ENCODE measurements at regions not wholly inside any gene's neighbourhood (a gene's known extent, or its start where the extent isn't known, plus 50 kb on each side); places are given as distances from the start of the nearest gene placed in this dataset.

DNA sequence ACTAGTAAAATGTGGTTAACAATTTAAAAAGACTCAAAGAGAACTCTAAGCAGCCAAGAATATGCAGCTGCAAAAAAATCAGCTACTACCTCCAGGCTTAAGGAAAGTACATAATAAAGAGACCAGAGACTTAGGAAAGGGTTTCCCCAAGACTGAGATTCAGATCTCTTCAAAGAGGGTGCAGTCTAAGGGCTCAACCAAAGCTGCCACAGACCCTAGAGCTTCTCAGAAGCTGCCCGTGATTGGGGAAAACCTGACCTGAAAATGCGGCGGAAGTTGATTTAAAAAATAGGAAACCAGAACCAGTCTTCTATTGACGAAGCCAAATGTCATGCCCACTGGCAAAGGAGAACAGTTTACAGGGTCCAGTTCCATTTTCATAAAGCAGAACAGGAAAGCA is 516.8 kb upstream of the MARCKS start:
- Histone ChIP-seq H3K9ac (ENCODE audit: low read depth in 1 of 2, low read length in 2 of 2) (no peak overlapping the region), H3K4me3 (ENCODE audit: low read depth in 1 of 3, low read length in 3 of 3) (no peak overlapping the region), H3K36me3 (ENCODE audit: control insufficient read depth in 4 of 4, insufficient read depth in 3 of 4, low read depth in 1 of 4, low read length in 3 of 4) (no peaks in the 10 kb centered on the region), H3K27ac (ENCODE audit: low read depth in 1 of 2, low read length in 2 of 2) (no peak overlapping the region), H3K27me3 (ENCODE audit: control insufficient read depth in 4 of 4, insufficient read depth in 4 of 4, low read length in 3 of 4) (no peaks in the 10 kb centered on the region), H3K9me3 (ENCODE audit: control insufficient read depth in 4 of 4, low read length in 3 of 4) (no peaks in the 10 kb centered on the region), H3K4me1 (ENCODE audit: control insufficient read depth in 4 of 4, insufficient read depth in 4 of 4, low read length in 3 of 4) (no peaks in the 10 kb centered on the region)
- 93% methylated on average over 4 of the region's 4 CpGs for WGBS
- TF ChIP-seq FOXA2 (IDR thresholded peaks at IDR 0.05) (no peak), ATF3 (IDR thresholded peaks at IDR 0.05) (no peak), NR2F2 (IDR thresholded peaks at IDR 0.05) (no peak), EGR1 (IDR thresholded peaks at IDR 0.05; ENCODE audit: low read depth in 2 of 2) (no peak), SP1 (IDR thresholded peaks at IDR 0.05) (no peak), FOXA1 (IDR thresholded peaks at IDR 0.05) (no peak), HNF4G (IDR thresholded peaks at IDR 0.05) (no peak), GABPA (IDR thresholded peaks at IDR 0.05 in 1 of 2, conservative IDR thresholded peaks at IDR 0.05 in 1 of 2) (no peak), JUND (IDR thresholded peaks at IDR 0.05) (no peak), TAF1 (conservative IDR thresholded peaks at IDR 0.05) (no peak), YY1 (IDR thresholded peaks at IDR 0.05) (no peak), HNF4A (conservative IDR thresholded peaks at IDR 0.05) (no peak)
- TF ChIP-seq, protein P1, sequence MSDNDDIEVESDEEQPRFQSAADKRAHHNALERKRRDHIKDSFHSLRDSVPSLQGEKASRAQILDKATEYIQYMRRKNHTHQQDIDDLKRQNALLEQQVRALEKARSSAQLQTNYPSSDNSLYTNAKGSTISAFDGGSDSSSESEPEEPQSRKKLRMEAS (IDR thresholded peaks at IDR 0.05): no peak
- TF ChIP-seq, protein P2, sequence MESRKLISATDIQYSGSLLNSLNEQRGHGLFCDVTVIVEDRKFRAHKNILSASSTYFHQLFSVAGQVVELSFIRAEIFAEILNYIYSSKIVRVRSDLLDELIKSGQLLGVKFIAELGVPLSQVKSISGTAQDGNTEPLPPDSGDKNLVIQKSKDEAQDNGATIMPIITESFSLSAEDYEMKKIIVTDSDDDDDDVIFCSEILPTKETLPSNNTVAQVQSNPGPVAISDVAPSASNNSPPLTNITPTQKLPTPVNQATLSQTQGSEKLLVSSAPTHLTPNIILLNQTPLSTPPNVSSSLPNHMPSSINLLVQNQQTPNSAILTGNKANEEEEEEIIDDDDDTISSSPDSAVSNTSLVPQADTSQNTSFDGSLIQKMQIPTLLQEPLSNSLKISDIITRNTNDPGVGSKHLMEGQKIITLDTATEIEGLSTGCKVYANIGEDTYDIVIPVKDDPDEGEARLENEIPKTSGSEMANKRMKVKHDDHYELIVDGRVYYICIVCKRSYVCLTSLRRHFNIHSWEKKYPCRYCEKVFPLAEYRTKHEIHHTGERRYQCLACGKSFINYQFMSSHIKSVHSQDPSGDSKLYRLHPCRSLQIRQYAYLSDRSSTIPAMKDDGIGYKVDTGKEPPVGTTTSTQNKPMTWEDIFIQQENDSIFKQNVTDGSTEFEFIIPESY (IDR thresholded peaks at IDR 0.05): no peak
- TF ChIP-seq, protein P3, sequence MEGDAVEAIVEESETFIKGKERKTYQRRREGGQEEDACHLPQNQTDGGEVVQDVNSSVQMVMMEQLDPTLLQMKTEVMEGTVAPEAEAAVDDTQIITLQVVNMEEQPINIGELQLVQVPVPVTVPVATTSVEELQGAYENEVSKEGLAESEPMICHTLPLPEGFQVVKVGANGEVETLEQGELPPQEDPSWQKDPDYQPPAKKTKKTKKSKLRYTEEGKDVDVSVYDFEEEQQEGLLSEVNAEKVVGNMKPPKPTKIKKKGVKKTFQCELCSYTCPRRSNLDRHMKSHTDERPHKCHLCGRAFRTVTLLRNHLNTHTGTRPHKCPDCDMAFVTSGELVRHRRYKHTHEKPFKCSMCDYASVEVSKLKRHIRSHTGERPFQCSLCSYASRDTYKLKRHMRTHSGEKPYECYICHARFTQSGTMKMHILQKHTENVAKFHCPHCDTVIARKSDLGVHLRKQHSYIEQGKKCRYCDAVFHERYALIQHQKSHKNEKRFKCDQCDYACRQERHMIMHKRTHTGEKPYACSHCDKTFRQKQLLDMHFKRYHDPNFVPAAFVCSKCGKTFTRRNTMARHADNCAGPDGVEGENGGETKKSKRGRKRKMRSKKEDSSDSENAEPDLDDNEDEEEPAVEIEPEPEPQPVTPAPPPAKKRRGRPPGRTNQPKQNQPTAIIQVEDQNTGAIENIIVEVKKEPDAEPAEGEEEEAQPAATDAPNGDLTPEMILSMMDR (IDR thresholded peaks at IDR 0.05; ENCODE audit: low read depth, low read length, missing input control): no peak
- TF ChIP-seq, protein P4, sequence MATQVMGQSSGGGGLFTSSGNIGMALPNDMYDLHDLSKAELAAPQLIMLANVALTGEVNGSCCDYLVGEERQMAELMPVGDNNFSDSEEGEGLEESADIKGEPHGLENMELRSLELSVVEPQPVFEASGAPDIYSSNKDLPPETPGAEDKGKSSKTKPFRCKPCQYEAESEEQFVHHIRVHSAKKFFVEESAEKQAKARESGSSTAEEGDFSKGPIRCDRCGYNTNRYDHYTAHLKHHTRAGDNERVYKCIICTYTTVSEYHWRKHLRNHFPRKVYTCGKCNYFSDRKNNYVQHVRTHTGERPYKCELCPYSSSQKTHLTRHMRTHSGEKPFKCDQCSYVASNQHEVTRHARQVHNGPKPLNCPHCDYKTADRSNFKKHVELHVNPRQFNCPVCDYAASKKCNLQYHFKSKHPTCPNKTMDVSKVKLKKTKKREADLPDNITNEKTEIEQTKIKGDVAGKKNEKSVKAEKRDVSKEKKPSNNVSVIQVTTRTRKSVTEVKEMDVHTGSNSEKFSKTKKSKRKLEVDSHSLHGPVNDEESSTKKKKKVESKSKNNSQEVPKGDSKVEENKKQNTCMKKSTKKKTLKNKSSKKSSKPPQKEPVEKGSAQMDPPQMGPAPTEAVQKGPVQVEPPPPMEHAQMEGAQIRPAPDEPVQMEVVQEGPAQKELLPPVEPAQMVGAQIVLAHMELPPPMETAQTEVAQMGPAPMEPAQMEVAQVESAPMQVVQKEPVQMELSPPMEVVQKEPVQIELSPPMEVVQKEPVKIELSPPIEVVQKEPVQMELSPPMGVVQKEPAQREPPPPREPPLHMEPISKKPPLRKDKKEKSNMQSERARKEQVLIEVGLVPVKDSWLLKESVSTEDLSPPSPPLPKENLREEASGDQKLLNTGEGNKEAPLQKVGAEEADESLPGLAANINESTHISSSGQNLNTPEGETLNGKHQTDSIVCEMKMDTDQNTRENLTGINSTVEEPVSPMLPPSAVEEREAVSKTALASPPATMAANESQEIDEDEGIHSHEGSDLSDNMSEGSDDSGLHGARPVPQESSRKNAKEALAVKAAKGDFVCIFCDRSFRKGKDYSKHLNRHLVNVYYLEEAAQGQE (IDR thresholded peaks at IDR 0.05): no peak
- DNase-seq (ENCODE audit: low spot score): no peak

- Histone ChIP-seq H3K9ac (ENCODE audit: low read depth in 1 of 2, low read length in 2 of 2) (no peak overlapping the region), H3K4me1 (ENCODE audit: control insufficient read depth in 4 of 4, insufficient read depth in 4 of 4, low read length in 3 of 4) (no peaks in the 10 kb centered on the region), H3K27me3 (ENCODE audit: control insufficient read depth in 4 of 4, insufficient read depth in 4 of 4, low read length in 3 of 4) (no peaks in the 10 kb centered on the region), H3K4me3 (ENCODE audit: low read depth in 1 of 3, low read length in 3 of 3) (no peak overlapping the region), H3K36me3 (ENCODE audit: control insufficient read depth in 4 of 4, insufficient read depth in 3 of 4, low read depth in 1 of 4, low read length in 3 of 4) (no peaks in the 10 kb centered on the region), H3K27ac (ENCODE audit: low read depth in 1 of 2, low read length in 2 of 2) (no peak overlapping the region), H3K9me3 (ENCODE audit: control insufficient read depth in 4 of 4, low read length in 3 of 4) (no peaks in the 10 kb centered on the region)
- WGBS: 88% methylated on average over 1 of the region's 1 CpG
- TF ChIP-seq SP1 (IDR thresholded peaks at IDR 0.05) (no peak), HNF4A (conservative IDR thresholded peaks at IDR 0.05) (no peak), EGR1 (IDR thresholded peaks at IDR 0.05; ENCODE audit: low read depth in 2 of 2) (no peak), NR2F2 (IDR thresholded peaks at IDR 0.05) (no peak), RXRA (IDR thresholded peaks at IDR 0.05) (no peak), TAF1 (conservative IDR thresholded peaks at IDR 0.05) (no peak), GABPA (IDR thresholded peaks at IDR 0.05 in 1 of 2, conservative IDR thresholded peaks at IDR 0.05 in 1 of 2) (no peak)
- TF ChIP-seq, protein P2 (IDR thresholded peaks at IDR 0.05): no peak
- TF ChIP-seq, protein P1 (IDR thresholded peaks at IDR 0.05): no peak
- DNase-seq (ENCODE audit: low spot score): no peak
Observed at GRCh38 chr6:113343940-113344339, 513.2 kb upstream of the MARCKS start.
